PFSK-1 (cell line): ENCODE measurements at regions not wholly inside any gene's neighbourhood (a gene's known extent, or its start where the extent isn't known, plus 50 kb on each side); places are given as distances from the start of the nearest gene placed in this dataset.

Source experiments
- FOXP2 ChIP-seq: optimal IDR thresholded peaks from 2 replicates; pipeline ENCODE3; 2011; ENCODE audit warnings: borderline replicate concordance, control low read depth, inconsistent platforms; ENCODE audit not compliant: insufficient read depth; ENCODE audit errors: extremely low read length, extremely low read depth
- POLR2AphosphoS5 ChIP-seq: IDR thresholded peaks from 2 replicates; pipeline ENCODE4 v1.6.1; 2012; ENCODE audit warnings: low read depth, mild to moderate bottlenecking, control low read depth, low read length, moderate library complexity
- SIN3A ChIP-seq: IDR thresholded peaks from 2 replicates; pipeline ENCODE4 v1.6.1; 2012; ENCODE audit warnings: mild to moderate bottlenecking, low read length, moderate library complexity, borderline replicate concordance; ENCODE audit not compliant: insufficient read depth
- TAF1 ChIP-seq: IDR thresholded peaks from 2 replicates; pipeline ENCODE4 v1.6.1; 2012; ENCODE audit warnings: low read length, control low read depth, borderline replicate concordance; ENCODE audit not compliant: insufficient read depth
- TF ChIP-seq, protein P1 (sequence below), 2 experiments: IDR thresholded peaks; 2 replicates each; pipeline versions ENCODE4 v1.6.1 to v1.8.0; 2011 to 2012; ENCODE audit warnings: low read depth in 2 of 2, low read length in 2 of 2, control low read depth in 1 of 2, inconsistent platforms in 1 of 2, mild to moderate bottlenecking in 1 of 2, moderate library complexity in 1 of 2; ENCODE audit not compliant: insufficient read depth in 1 of 2

- no peak for TF ChIP-seq POLR2AphosphoS5
- TF ChIP-seq SIN3A: no peak
- no peak for TF ChIP-seq FOXP2
- TF ChIP-seq, protein P1, sequence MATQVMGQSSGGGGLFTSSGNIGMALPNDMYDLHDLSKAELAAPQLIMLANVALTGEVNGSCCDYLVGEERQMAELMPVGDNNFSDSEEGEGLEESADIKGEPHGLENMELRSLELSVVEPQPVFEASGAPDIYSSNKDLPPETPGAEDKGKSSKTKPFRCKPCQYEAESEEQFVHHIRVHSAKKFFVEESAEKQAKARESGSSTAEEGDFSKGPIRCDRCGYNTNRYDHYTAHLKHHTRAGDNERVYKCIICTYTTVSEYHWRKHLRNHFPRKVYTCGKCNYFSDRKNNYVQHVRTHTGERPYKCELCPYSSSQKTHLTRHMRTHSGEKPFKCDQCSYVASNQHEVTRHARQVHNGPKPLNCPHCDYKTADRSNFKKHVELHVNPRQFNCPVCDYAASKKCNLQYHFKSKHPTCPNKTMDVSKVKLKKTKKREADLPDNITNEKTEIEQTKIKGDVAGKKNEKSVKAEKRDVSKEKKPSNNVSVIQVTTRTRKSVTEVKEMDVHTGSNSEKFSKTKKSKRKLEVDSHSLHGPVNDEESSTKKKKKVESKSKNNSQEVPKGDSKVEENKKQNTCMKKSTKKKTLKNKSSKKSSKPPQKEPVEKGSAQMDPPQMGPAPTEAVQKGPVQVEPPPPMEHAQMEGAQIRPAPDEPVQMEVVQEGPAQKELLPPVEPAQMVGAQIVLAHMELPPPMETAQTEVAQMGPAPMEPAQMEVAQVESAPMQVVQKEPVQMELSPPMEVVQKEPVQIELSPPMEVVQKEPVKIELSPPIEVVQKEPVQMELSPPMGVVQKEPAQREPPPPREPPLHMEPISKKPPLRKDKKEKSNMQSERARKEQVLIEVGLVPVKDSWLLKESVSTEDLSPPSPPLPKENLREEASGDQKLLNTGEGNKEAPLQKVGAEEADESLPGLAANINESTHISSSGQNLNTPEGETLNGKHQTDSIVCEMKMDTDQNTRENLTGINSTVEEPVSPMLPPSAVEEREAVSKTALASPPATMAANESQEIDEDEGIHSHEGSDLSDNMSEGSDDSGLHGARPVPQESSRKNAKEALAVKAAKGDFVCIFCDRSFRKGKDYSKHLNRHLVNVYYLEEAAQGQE (IDR thresholded peaks at IDR 0.05; ENCODE audit: insufficient read depth in 1 of 2, low read depth in 2 of 2, low read length in 2 of 2): no peak
- TF ChIP-seq TAF1: no peak
Measured at GRCh38 chr10:60703266-60704041, 74.8 kb upstream of the CDK1 start.

DNA sequence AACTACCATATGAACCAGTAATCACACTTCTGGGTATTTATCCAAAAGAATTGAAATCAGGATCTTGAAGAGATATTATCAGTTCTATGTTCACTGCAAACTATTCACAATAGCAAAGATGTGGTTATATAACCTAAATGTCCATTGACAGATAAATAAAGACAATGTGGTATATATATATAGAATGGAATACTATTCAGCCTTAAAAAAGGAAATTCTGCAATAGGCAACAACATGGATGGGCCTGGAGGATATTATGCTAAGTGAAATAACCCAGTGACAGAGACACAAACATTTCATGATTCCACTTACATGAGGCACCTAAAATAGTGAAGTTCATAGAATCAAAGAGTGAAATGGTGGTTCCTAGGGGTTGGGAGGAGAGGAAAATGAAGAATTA is 90.6 kb upstream of the CDK1 start:
- TF ChIP-seq TAF1: no peak
- TF ChIP-seq, protein P1 (IDR thresholded peaks at IDR 0.05; ENCODE audit: insufficient read depth in 1 of 2, low read depth in 2 of 2, low read length in 2 of 2): no peak

GRCh38 chr10:60684091-60684490 is 94.2 kb upstream of the CDK1 start:
- TF ChIP-seq, protein P1 (IDR thresholded peaks at IDR 0.05; ENCODE audit: insufficient read depth in 1 of 2, low read depth in 2 of 2, low read length in 2 of 2): no peak
- TF ChIP-seq FOXP2: no peak
- TF ChIP-seq POLR2AphosphoS5: no peak
- TF ChIP-seq SIN3A: no peak

GRCh38 chr10:60681103-60681502 is 97.2 kb upstream of the CDK1 start:
- TF ChIP-seq TAF1: no peak
- TF ChIP-seq SIN3A: no peak
- no peak for TF ChIP-seq FOXP2
- TF ChIP-seq, protein P1 (IDR thresholded peaks at IDR 0.05; ENCODE audit: insufficient read depth in 1 of 2, low read depth in 2 of 2, low read length in 2 of 2): no peak
- TF ChIP-seq POLR2AphosphoS5: no peak

DNA sequence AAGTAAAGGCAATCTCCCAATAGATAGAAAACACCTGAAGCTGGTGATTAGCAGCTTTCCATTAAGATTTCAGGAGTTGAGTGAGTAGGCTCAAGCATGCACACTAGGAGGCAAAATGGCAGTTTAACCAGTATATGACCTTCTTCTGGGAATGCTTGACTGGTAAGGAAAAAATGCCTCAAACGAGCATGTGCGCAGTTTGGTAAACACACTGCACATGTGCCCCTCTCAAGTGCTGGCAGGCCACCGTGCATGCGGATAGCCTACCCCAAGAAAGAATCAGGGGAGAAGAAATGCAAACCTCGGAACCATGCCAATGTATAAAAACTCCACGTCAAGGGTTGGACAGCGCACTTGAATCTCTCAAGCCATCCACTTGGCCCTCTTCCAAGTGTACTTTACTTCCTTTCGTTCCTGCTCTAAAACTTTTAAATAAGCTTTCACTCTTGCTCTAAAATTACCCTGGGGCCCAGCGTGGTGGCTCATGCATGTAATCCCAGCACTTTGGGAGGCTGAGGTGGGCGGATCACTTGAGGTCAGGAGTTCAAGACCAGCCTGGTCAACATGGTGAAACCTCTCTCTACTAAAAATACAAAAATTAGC is 98.8 kb upstream of the CDK1 start:
- TF ChIP-seq, protein P1 (IDR thresholded peaks at IDR 0.05; ENCODE audit: insufficient read depth in 1 of 2, low read depth in 2 of 2, low read length in 2 of 2): 0 out of 4 replicates have a peak, but pooled peaks of 1 of the 2 experiments have one; percentile 51
- no peak for TF ChIP-seq TAF1
- no peak for TF ChIP-seq POLR2AphosphoS5
